H1 (cell line): ENCODE measurements at regions not wholly inside any gene's neighbourhood (a gene's known extent, or its start where the extent isn't known, plus 50 kb on each side); places are given as distances from the start of the nearest gene placed in this dataset.

ENCODE experiments used
- CTCF ChIA-PET: fragments of 300-600 bp; sonication (Branson Sonifier 250); formaldehyde crosslinking; loops from one replicate; lab custom pipeline; 2021; ENCODE audit not compliant: partially characterized antibody; lab: Charles Lee
- POLR2A ChIA-PET: fragments of 300-600 bp; sonication (Branson Sonifier 250); formaldehyde crosslinking; loops from one replicate; lab custom pipeline; 2021; ENCODE audit warnings: inconsistent platforms; ENCODE audit not compliant: partially characterized antibody; lab: Charles Lee
- DNase-seq, 2 experiments: peaks; one replicate each; pipeline versions ENCODE4 v3.0.0 to v3.0.0-alpha.2; 2010 to 2022; ENCODE audit warnings: low spot score in 2 of 2, low read depth in 1 of 2, mixed read lengths in 1 of 2
- FAIRE-seq: peaks from 2 replicates; lab custom pipeline; 2011; peaks lifted over from hg19 to GRCh38; lab: Jason Lieb, UNC
- H2AFZ ChIP-seq: 2 replicates; pipeline ENCODE4 v1.8.1; 2012; ENCODE audit warnings: low read length, inconsistent platforms
- H2AK5ac ChIP-seq: 2 replicates; pipeline ENCODE4 v1.6.1; 2013; ENCODE audit warnings: low read depth, low read length
- H2BK120ac ChIP-seq: replicated peaks from 2 replicates; pipeline ENCODE3; 2013; ENCODE audit warnings: low read depth, low read length, inconsistent platforms
- H2BK12ac ChIP-seq: 2 replicates; pipeline ENCODE4 v1.6.1; 2013; ENCODE audit warnings: low read depth, low read length
- H2BK15ac ChIP-seq: 2 replicates; pipeline ENCODE4 v1.6.1; 2013; ENCODE audit warnings: low read length
- H2BK20ac ChIP-seq: 2 replicates; pipeline ENCODE4 v1.6.1; 2013; ENCODE audit warnings: low read length
- H2BK5ac ChIP-seq: 2 replicates; pipeline ENCODE4 v1.6.1; 2013; ENCODE audit warnings: low read depth, low read length
- H3K14ac ChIP-seq: 2 replicates; pipeline ENCODE4 v1.6.1; 2013; ENCODE audit warnings: inconsistent platforms; ENCODE audit not compliant: insufficient read length
- H3K18ac ChIP-seq: 2 replicates; pipeline ENCODE4 v1.6.1; 2013; ENCODE audit warnings: low read length; ENCODE audit errors: extremely low read depth
- H3K23ac ChIP-seq: 2 replicates; pipeline ENCODE4 v1.6.1; 2013; ENCODE audit warnings: inconsistent platforms; ENCODE audit not compliant: insufficient read length
- H3K23me2 ChIP-seq: 2 replicates; pipeline ENCODE4 v1.6.1; 2013; ENCODE audit warnings: low read depth, low read length
- H3K27ac ChIP-seq: 2 replicates; pipeline ENCODE4 v1.6.1; 2011; ENCODE audit warnings: low read depth, low read length, inconsistent platforms
- H3K27me3 ChIP-seq, 4 experiments: replicated peaks in 1 of 4; 1 replicate in 1 of 4; 2 replicates in 3 of 4; pipeline versions ENCODE4 v1.6.1 to v1.8.1; 2011 to 2013; ENCODE audit warnings: low read length in 3 of 4, mild to moderate bottlenecking in 3 of 4, inconsistent platforms in 2 of 4, mixed read lengths in 2 of 4, moderate library complexity in 1 of 4; ENCODE audit not compliant: control insufficient read depth in 3 of 4, insufficient read depth in 3 of 4; ENCODE audit errors: extremely low read depth in 1 of 4
- H3K36me3 ChIP-seq, 4 experiments: 2 replicates each; pipeline versions ENCODE4 v1.6.1 to v1.8.1; 2011 to 2013; ENCODE audit warnings: mild to moderate bottlenecking in 4 of 4, low read length in 3 of 4, moderate library complexity in 2 of 4, control low read depth in 1 of 4, inconsistent platforms in 1 of 4; ENCODE audit not compliant: insufficient read depth in 4 of 4, control insufficient read depth in 2 of 4
- H3K4ac ChIP-seq: replicated peaks from 2 replicates; pipeline ENCODE3; 2013; ENCODE audit warnings: low read length, low read depth, mixed read lengths, inconsistent platforms; ENCODE audit not compliant: insufficient read length
- H3K4me1 ChIP-seq, 4 experiments: replicated peaks in 1 of 4; 1 replicate in 1 of 4; 2 replicates in 3 of 4; pipeline versions ENCODE4 v1.6.1 to v1.8.1; 2011 to 2013; ENCODE audit warnings: low read length in 3 of 4, inconsistent platforms in 2 of 4, mixed read lengths in 1 of 4; ENCODE audit not compliant: insufficient read depth in 4 of 4, control insufficient read depth in 3 of 4
- H3K4me2 ChIP-seq, 2 experiments: 2 replicates each; pipeline versions ENCODE4 v1.6.1 to v1.8.1; 2011 to 2013; ENCODE audit warnings: low read depth in 2 of 2, low read length in 2 of 2, control low read depth in 1 of 2, inconsistent platforms in 1 of 2, mild to moderate bottlenecking in 1 of 2; ENCODE audit not compliant: insufficient read depth in 1 of 2
- H3K4me3 ChIP-seq, 4 experiments: fragments of 200-600, 300-600 bp in 1 of 4; sonication (generic), shearing (Covaris generic), sonication (Bioruptor Twin) in 1 of 4; 2 replicates each; pipeline versions ENCODE4 v1.5.1 to v1.8.1; 2011 to 2016; ENCODE audit warnings: low read length in 4 of 4, low read depth in 3 of 4, control low read depth in 2 of 4, inconsistent platforms in 2 of 4, mild to moderate bottlenecking in 2 of 4, mixed read lengths in 1 of 4, moderate library complexity in 1 of 4; ENCODE audit not compliant: insufficient read depth in 2 of 4; ENCODE audit errors: extremely low read depth in 1 of 4
- H3K56ac ChIP-seq: replicated peaks from 2 replicates; pipeline ENCODE3; 2013; ENCODE audit warnings: low read depth, mild to moderate bottlenecking, mixed read lengths, low read length, inconsistent platforms; ENCODE audit not compliant: insufficient read length
- H3K79me1 ChIP-seq: 2 replicates; pipeline ENCODE4 v1.6.1; 2013; ENCODE audit warnings: low read depth, low read length, control low read depth
- H3K79me2 ChIP-seq, 2 experiments: 2 replicates each; pipeline versions ENCODE4 v1.6.1 to v1.8.1; 2012 to 2013; ENCODE audit warnings: low read length in 2 of 2, mild to moderate bottlenecking in 2 of 2, inconsistent platforms in 1 of 2; ENCODE audit not compliant: insufficient read depth in 2 of 2, control insufficient read depth in 1 of 2
- H3K9ac ChIP-seq, 4 experiments: replicated peaks in 1 of 4; 1 replicate in 1 of 4; 2 replicates in 3 of 4; pipeline versions ENCODE4 v1.6.1 to v1.8.1; 2011 to 2013; ENCODE audit warnings: low read depth in 3 of 4, low read length in 3 of 4, control low read depth in 2 of 4, mild to moderate bottlenecking in 2 of 4, moderate library complexity in 2 of 4, inconsistent platforms in 1 of 4; ENCODE audit errors: extremely low read depth in 1 of 4
- H3K9me3 ChIP-seq, 2 experiments: 2 replicates each; pipeline versions ENCODE4 v1.6.1 to v1.8.1; 2012 to 2013; ENCODE audit warnings: mild to moderate bottlenecking in 2 of 2, moderate library complexity in 2 of 2, control low read depth in 1 of 2, inconsistent platforms in 1 of 2, low read depth in 1 of 2, low read length in 1 of 2, mixed read lengths in 1 of 2; ENCODE audit not compliant: insufficient read depth in 2 of 2
- H4K20me1 ChIP-seq, 2 experiments: replicated peaks in 1 of 2; 2 replicates each; pipeline versions ENCODE3 to v1.8.1; 2011 to 2013; ENCODE audit warnings: inconsistent platforms in 2 of 2, low read length in 2 of 2, mild to moderate bottlenecking in 1 of 2; ENCODE audit not compliant: insufficient read depth in 2 of 2, control insufficient read depth in 1 of 2
- H4K5ac ChIP-seq: 2 replicates; pipeline ENCODE4 v1.6.1; 2013; ENCODE audit warnings: low read length, low read depth, mixed read lengths, inconsistent platforms; ENCODE audit not compliant: insufficient read length
- H4K8ac ChIP-seq: 2 replicates; pipeline ENCODE4 v1.8.0; 2013; ENCODE audit warnings: mild to moderate bottlenecking, moderate library complexity, low read length, inconsistent platforms; ENCODE audit not compliant: insufficient read depth; ENCODE audit errors: extremely low read depth
- H4K91ac ChIP-seq: replicated peaks from 2 replicates; pipeline ENCODE3; 2013; ENCODE audit warnings: low read length, mixed read lengths, inconsistent platforms; ENCODE audit not compliant: insufficient read length
- BACH1 ChIP-seq: IDR thresholded peaks from 2 replicates; pipeline ENCODE4 v1.6.1; 2012; ENCODE audit warnings: low read length, improper control_type of control experiment

GRCh38 chr5:93658044-93658443, 75.0 kb downstream of the NR2F1 start:
- no peaks in the 10 kb centered on the region for H3K36me3 ChIP-seq
- H2AFZ ChIP-seq: no peak overlapping the region
- H4K5ac ChIP-seq: no peak overlapping the region
- no peaks in the 10 kb centered on the region for H4K20me1 ChIP-seq
- no peaks in the 10 kb centered on the region for H3K27me3 ChIP-seq
- no peaks in the 10 kb centered on the region for H3K23me2 ChIP-seq
- TF ChIP-seq BACH1: no peak
- H3K4me2 ChIP-seq: no peak overlapping the region
- no peak overlapping the region for H3K4me3 ChIP-seq
- CTCF ChIA-PET: interaction anchor here (1.2 to 1.3 kb wide), 2 partner anchors 23 to 26 kb away, joined by 3 to 7 read pairs; no protein-coding TSS in a partner anchor
- no peaks in the 10 kb centered on the region for H3K79me2 ChIP-seq
- no peak overlapping the region for H3K14ac ChIP-seq
- H3K9ac ChIP-seq: no peak overlapping the region
- no peak overlapping the region for H3K18ac ChIP-seq
- POLR2A ChIA-PET: no interaction called here
- no peak overlapping the region for H3K27ac ChIP-seq
- H2BK12ac ChIP-seq: no peak overlapping the region
- H2BK15ac ChIP-seq: no peak overlapping the region
- no peak overlapping the region for H3K56ac ChIP-seq
- DNase-seq: no peak
- no peak overlapping the region for H3K23ac ChIP-seq
- no peak overlapping the region for H3K4ac ChIP-seq
- H2BK120ac ChIP-seq: no peak overlapping the region
- no peak overlapping the region for H4K8ac ChIP-seq
- H3K9me3 ChIP-seq: no peaks in the 10 kb centered on the region
- H4K91ac ChIP-seq: no peak overlapping the region
- no peaks in the 10 kb centered on the region for H3K79me1 ChIP-seq
- H2AK5ac ChIP-seq: no peak overlapping the region
- H3K4me1 ChIP-seq: no peaks in the 10 kb centered on the region
- H2BK5ac ChIP-seq: no peak overlapping the region
- FAIRE-seq: no peak
- H2BK20ac ChIP-seq: no peak overlapping the region
